WTC11 (cell line): ENCODE measurements at regions not wholly inside any gene's neighbourhood (a gene's known extent, or its start where the extent isn't known, plus 50 kb on each side); places are given as distances from the start of the nearest gene placed in this dataset.
"Not testable (repeated sequence)": the region's sequence is repeated elsewhere in the genome, so short reads cannot be mapped to it uniquely, and the experiment has no call there.

Source experiments
- ATAC-seq: fragments of 200-7000 bp; cut with Tn5 transposase; 2 replicates; pipeline ENCODE4 v1.10.0; 2021; ENCODE audit warnings: mild to moderate bottlenecking, moderate library complexity
- CTCF ChIA-PET: fragments of 300-600 bp; sonication (Branson Sonifier 250); formaldehyde crosslinking; loops from one replicate; lab custom pipeline; 2021; ENCODE audit warnings: antibody characterized with exemption; lab: Charles Lee
- POLR2A ChIA-PET: fragments of 350-600 bp; sonication (Branson Sonifier 250); formaldehyde crosslinking; loops from one replicate; lab custom pipeline; 2021; ENCODE audit warnings: antibody characterized with exemption; lab: Charles Lee
- DNase-seq: peaks from one replicate; pipeline ENCODE4 v3.0.0; 2021; ENCODE audit warnings: low spot score
- H3K27ac Mint-ChIP-seq: 2 replicates; pipeline ENCODE4 v1.8.0; 2021; ENCODE audit warnings: mixed read lengths
- H3K27me3 Mint-ChIP-seq: 2 replicates; pipeline ENCODE4 v1.8.0; 2021; ENCODE audit warnings: low read depth, mild to moderate bottlenecking, moderate library complexity, mixed read lengths
- H3K36me3 Mint-ChIP-seq: 2 replicates; pipeline ENCODE4 v1.8.0; 2021; ENCODE audit warnings: mixed read lengths
- H3K4me1 Mint-ChIP-seq: 2 replicates; pipeline ENCODE4 v1.8.0; 2022; ENCODE audit warnings: mixed read lengths
- H3K4me3 Mint-ChIP-seq: 2 replicates; pipeline ENCODE4 v1.8.0; 2021; ENCODE audit warnings: mild to moderate bottlenecking, moderate library complexity, mixed read lengths
- H3K9me3 Mint-ChIP-seq: 2 replicates; pipeline ENCODE4 v1.8.0; 2021; ENCODE audit warnings: mixed read lengths
- ELF4 ChIP-seq: sonication (generic); formaldehyde crosslinking; IDR thresholded peaks from 2 replicates; pipeline ENCODE4 v1.8.1; 2022; ENCODE audit warnings: low read depth, mild to moderate bottlenecking, moderate library complexity, missing genetic modification reagents
- EMX1 ChIP-seq: fragments of 250-450 bp; sonication (Bioruptor Pico); IDR thresholded peaks from 2 replicates; pipeline ENCODE4 v1.8.0; 2021; ENCODE audit warnings: mild to moderate bottlenecking
- ESRRA ChIP-seq: sonication (generic); formaldehyde crosslinking; IDR thresholded peaks from 2 replicates; pipeline ENCODE4 v1.8.1; 2022; ENCODE audit warnings: mild to moderate bottlenecking, missing genetic modification reagents, borderline replicate concordance
- FOXJ3 ChIP-seq: sonication (generic); formaldehyde crosslinking; IDR thresholded peaks from 2 replicates; pipeline ENCODE4 v1.9.0; 2021; ENCODE audit warnings: missing genetic modification reagents, mild to moderate bottlenecking, borderline replicate concordance
- GABPB1 ChIP-seq: sonication (generic); formaldehyde crosslinking; IDR thresholded peaks from 2 replicates; pipeline ENCODE4 v1.8.1; 2023; ENCODE audit warnings: mild to moderate bottlenecking, missing genetic modification reagents
- JAZF1 ChIP-seq: fragments of 250-450 bp; sonication (Bioruptor Pico); IDR thresholded peaks from 2 replicates; pipeline ENCODE4 v1.9.0; 2021; ENCODE audit warnings: moderate library complexity, mild to moderate bottlenecking, inconsistent platforms
- KAT7 ChIP-seq: sonication (generic); formaldehyde crosslinking; IDR thresholded peaks from 2 replicates; pipeline ENCODE4 v1.8.1; 2023; ENCODE audit warnings: missing genetic modification reagents, mild to moderate bottlenecking, borderline replicate concordance
- MXD4 ChIP-seq: fragments of 250-450 bp; sonication (Bioruptor Pico); IDR thresholded peaks from 2 replicates; pipeline ENCODE4 v1.8.0; 2021; ENCODE audit warnings: mild to moderate bottlenecking, moderate library complexity, borderline replicate concordance
- NFE2L1 ChIP-seq: sonication (generic); formaldehyde crosslinking; IDR thresholded peaks from 2 replicates; pipeline ENCODE4 v1.8.1; 2023; ENCODE audit warnings: missing genetic modification reagents
- NR1H2 ChIP-seq: sonication (generic); formaldehyde crosslinking; IDR thresholded peaks from 2 replicates; pipeline ENCODE4 v1.9.0; 2021; ENCODE audit warnings: mild to moderate bottlenecking, moderate library complexity, missing genetic modification reagents
- PRRX2 ChIP-seq: fragments of 250-450 bp; sonication (Bioruptor Pico); IDR thresholded peaks from 2 replicates; pipeline ENCODE4 v1.8.0; 2021; ENCODE audit warnings: mild to moderate bottlenecking
- RORB ChIP-seq: fragments of 250-450 bp; sonication (Bioruptor Pico); IDR thresholded peaks from 2 replicates; pipeline ENCODE4 v1.9.0; 2021; ENCODE audit warnings: mild to moderate bottlenecking
- SMAD4 ChIP-seq: sonication (generic); formaldehyde crosslinking; IDR thresholded peaks from 2 replicates; pipeline ENCODE4 v1.8.0; 2022; ENCODE audit warnings: mild to moderate bottlenecking, missing genetic modification reagents
- TP53 ChIP-seq: sonication (generic); formaldehyde crosslinking; IDR thresholded peaks from 2 replicates; pipeline ENCODE4 v1.8.1; 2023; ENCODE audit warnings: mild to moderate bottlenecking, missing genetic modification reagents
- ZNF121 ChIP-seq: sonication (generic); formaldehyde crosslinking; IDR thresholded peaks from 2 replicates; pipeline ENCODE4 v1.8.0; 2023; ENCODE audit warnings: missing genetic modification reagents
- ZNF232 ChIP-seq: sonication (generic); formaldehyde crosslinking; IDR thresholded peaks from 2 replicates; pipeline ENCODE4 v1.8.0; 2022; ENCODE audit warnings: mild to moderate bottlenecking, missing genetic modification reagents
- ZNF263 ChIP-seq: sonication (generic); formaldehyde crosslinking; IDR thresholded peaks from 2 replicates; pipeline ENCODE4 v1.8.1; 2022; ENCODE audit warnings: low read depth, mild to moderate bottlenecking, moderate library complexity, missing genetic modification reagents
- ZNF396 ChIP-seq: fragments of 250-450 bp; sonication (Bioruptor Pico); IDR thresholded peaks from 2 replicates; pipeline ENCODE4 v1.8.0; 2021; ENCODE audit warnings: mild to moderate bottlenecking, moderate library complexity, borderline replicate concordance
- ZNF416 ChIP-seq: fragments of 250-450 bp; sonication (Bioruptor Pico); IDR thresholded peaks from 2 replicates; pipeline ENCODE4 v1.9.0; 2021; ENCODE audit warnings: mild to moderate bottlenecking, inconsistent platforms
- TF ChIP-seq, protein P1 (sequence below): fragments of 200-600 bp; IDR thresholded peaks from 2 replicates; pipeline ENCODE4 v1.8.0; 2022; ENCODE audit warnings: antibody characterized with exemption
- TF ChIP-seq, protein P2 (sequence below): fragments of 250-450 bp; sonication (Bioruptor Pico); IDR thresholded peaks from 2 replicates; pipeline ENCODE4 v1.9.0; 2021; ENCODE audit warnings: moderate library complexity, mild to moderate bottlenecking, inconsistent platforms, borderline replicate concordance
- TF ChIP-seq, protein P3 (sequence below): fragments of 250-450 bp; sonication (Bioruptor Pico); conservative IDR thresholded peaks from 2 replicates; pipeline ENCODE4 v1.9.0; 2021; ENCODE audit warnings: mild to moderate bottlenecking

DNA sequence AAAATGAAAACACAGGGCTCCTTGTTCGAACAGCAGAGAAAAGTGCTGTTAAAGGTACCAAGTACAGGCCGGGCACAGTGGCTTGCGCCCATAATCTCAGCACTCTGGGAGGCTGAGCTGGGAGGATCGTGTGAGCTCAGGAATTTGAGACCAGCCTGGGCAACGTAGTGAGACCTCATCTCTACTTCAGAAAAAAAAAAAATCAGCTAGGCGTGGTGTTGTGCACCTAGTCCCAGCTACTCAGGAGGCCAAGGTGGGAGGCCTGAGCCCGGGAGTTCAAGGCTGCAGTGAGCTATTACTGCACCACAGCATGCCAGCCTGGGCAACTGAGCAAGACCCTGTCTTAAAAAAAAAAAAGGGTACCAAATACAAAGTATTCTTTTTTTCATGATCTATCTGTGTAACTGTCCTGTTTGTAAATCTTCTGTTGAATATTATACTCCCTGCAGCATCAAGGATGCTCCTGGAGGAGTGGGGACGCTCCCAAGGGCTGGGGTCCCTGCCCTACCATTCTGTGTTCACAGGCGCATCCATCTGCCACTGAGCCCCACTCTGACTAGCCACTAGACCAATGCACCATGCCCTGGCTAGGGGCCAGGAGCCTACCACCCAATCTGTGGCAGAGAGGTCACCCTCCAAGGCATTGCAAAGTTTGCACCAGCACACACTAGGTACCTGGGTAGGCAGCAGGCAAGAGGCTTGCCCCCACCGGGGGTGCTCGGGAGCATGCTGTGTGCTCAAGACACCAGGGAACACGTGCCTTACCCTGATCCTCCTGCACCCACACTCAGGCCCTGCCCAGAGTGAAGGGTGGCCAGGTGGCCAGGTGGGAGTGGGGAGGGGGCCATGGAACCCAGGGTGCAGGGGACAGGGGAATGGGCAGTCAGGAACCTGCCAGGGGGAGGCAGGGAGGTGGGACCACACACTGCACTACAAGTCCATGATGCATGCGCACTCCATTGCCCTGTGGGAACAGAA, 67.3 kb upstream of the KMT2C start:
- H3K27ac Mint-ChIP-seq = no peak overlapping the region
- ChIA-PET POLR2A (no interaction called here), CTCF (no interaction called here)
- no peaks in the 10 kb centered on the region for H3K27me3 Mint-ChIP-seq
- H3K4me1 Mint-ChIP-seq = peaks cover 6% of the 10 kb centered on the region; the same call in 1 of the 2 replicates
- TF ChIP-seq ELF4 (CRISPR knock-in tag) = no peak
- no peak for TF ChIP-seq KAT7 (CRISPR knock-in tag)
- no peak for TF ChIP-seq ZNF121 (CRISPR knock-in tag)
- TF ChIP-seq, protein P1, sequence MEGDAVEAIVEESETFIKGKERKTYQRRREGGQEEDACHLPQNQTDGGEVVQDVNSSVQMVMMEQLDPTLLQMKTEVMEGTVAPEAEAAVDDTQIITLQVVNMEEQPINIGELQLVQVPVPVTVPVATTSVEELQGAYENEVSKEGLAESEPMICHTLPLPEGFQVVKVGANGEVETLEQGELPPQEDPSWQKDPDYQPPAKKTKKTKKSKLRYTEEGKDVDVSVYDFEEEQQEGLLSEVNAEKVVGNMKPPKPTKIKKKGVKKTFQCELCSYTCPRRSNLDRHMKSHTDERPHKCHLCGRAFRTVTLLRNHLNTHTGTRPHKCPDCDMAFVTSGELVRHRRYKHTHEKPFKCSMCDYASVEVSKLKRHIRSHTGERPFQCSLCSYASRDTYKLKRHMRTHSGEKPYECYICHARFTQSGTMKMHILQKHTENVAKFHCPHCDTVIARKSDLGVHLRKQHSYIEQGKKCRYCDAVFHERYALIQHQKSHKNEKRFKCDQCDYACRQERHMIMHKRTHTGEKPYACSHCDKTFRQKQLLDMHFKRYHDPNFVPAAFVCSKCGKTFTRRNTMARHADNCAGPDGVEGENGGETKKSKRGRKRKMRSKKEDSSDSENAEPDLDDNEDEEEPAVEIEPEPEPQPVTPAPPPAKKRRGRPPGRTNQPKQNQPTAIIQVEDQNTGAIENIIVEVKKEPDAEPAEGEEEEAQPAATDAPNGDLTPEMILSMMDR = no peak
- no peak for TF ChIP-seq ZNF396 (CRISPR knock-in tag)
- TF ChIP-seq ZNF263 (CRISPR knock-in tag) = no peak
- TF ChIP-seq RORB (CRISPR knock-in tag) = no peak
- TF ChIP-seq, protein P2, sequence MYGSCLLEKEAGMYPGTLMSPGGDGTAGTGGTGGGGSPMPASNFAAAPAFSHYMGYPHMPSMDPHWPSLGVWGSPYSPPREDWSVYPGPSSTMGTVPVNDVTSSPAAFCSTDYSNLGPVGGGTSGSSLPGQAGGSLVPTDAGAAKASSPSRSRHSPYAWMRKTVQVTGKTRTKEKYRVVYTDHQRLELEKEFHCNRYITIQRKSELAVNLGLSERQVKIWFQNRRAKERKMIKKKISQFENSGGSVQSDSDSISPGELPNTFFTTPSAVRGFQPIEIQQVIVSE = no peak
- no peak for TF ChIP-seq PRRX2 (CRISPR knock-in tag)
- no peak for TF ChIP-seq ZNF416
- TF ChIP-seq EMX1 = no peak
- TF ChIP-seq, protein P3, sequence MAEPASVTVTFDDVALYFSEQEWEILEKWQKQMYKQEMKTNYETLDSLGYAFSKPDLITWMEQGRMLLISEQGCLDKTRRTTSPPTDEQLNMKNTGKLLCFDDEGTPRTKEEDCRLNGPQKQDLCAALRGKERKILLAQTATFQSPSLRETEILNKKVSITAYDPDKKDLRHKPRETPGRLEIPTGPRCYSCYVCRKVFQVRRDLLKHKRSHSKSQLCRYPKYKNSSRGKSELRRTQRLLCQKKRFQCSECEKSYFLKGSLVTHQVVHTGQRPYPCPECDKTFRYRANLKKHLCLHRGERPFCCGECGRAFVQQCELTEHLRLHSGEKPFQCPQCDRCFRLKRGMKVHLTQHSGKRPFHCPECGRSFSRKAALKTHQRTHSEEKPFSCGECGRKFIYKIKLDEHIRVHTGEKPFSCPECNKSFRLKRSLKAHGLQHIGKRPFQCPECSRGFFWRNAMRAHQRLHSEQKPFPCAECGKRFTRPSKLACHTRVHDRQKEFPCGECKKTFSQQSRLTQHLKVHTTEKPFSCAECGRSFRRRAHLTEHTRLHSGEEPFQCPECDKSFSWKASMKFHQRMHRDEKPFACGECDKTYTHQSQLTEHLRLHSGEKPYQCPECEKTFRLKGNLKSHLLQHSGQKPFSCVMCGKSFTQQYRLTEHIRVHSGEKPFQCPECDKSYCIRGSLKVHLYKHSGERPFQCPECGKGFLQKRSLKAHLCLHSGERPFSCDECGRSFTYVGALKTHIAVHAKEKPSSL (CRISPR knock-in tag) = no peak
- no peak for TF ChIP-seq SMAD4 (CRISPR knock-in tag)
- no peak overlapping the region for H3K4me3 Mint-ChIP-seq
- H3K9me3 Mint-ChIP-seq = no peaks in the 10 kb centered on the region
- ATAC-seq = no peak
- no peak for DNase-seq
- no peaks in the 10 kb centered on the region for H3K36me3 Mint-ChIP-seq

DNA sequence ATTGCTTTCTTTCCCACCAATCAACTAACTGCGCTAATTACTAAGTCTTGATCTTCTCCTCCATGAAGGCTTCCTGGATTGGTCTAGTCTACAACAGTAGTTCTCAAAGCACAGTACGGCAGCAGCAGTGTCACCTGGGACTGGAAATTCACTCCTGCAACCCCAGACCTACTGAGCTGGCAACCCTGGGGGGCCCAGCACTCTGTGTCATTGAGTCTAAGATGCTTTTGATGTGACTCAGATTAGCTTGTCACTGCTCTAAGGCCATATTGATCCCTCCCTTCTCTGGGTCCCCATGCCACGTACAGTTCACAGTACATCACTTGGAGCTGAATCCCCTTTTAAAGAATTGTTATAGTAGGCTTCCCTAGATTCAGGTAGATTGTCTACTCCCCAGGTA, 65.7 kb upstream of the KMT2C start:
- ATAC-seq (no peak), DNase-seq (no peak)
- CTCF ChIA-PET = interaction anchor here (0.6 kb wide), 1 partner anchor 41 kb away, joined by 4 read pairs; no protein-coding TSS in a partner anchor
- no peaks in the 10 kb centered on the region for H3K27me3 Mint-ChIP-seq
- peaks cover 6% of the 10 kb centered on the region; the same call in 1 of the 2 replicates for H3K4me1 Mint-ChIP-seq
- H3K9me3 Mint-ChIP-seq = no peaks in the 10 kb centered on the region
- POLR2A ChIA-PET = no interaction called here
- TF ChIP-seq JAZF1 (CRISPR knock-in tag) = no peak
- TF ChIP-seq NR1H2 (CRISPR knock-in tag) = no peak
- no peak for TF ChIP-seq ZNF232 (CRISPR knock-in tag)
- TF ChIP-seq FOXJ3 (CRISPR knock-in tag) = no peak
- no peak for TF ChIP-seq NFE2L1
- TF ChIP-seq ESRRA (CRISPR knock-in tag) = no peak
- TF ChIP-seq MXD4 (CRISPR knock-in tag) = no peak
- TF ChIP-seq ZNF416 = no peak
- TF ChIP-seq GABPB1 (CRISPR knock-in tag) = no peak
- TF ChIP-seq TP53 (CRISPR knock-in tag) = no peak
- H3K36me3 Mint-ChIP-seq = no peaks in the 10 kb centered on the region
- no peak overlapping the region; the same call in 1 of the 2 replicates for H3K27ac Mint-ChIP-seq
- H3K4me3 Mint-ChIP-seq = no peak overlapping the region

DNA sequence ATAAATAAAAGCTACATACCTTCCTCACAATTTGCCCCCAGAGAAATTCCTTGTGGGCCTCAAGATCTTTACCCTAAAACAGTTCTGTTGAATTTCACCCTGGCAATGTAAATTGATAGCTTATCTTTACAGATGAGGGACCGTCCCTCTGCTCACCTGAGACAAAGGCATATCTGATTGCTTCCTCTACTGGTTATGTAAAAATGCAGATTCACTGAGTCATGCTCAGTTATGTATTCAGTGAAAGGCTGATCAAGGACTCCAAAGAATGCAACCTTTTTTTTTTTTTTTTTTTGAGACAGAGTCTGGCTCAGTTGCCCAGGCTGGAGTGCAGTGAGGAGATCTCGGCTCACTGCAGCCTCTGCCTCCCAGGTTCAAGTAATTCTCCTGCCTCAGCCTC, 64.2 kb upstream of the KMT2C start:
- H3K4me1 Mint-ChIP-seq, H3K36me3 Mint-ChIP-seq, POLR2A ChIA-PET, ATAC-seq, H3K27me3 Mint-ChIP-seq, DNase-seq, H3K27ac Mint-ChIP-seq, H3K4me3 Mint-ChIP-seq, H3K9me3 Mint-ChIP-seq: not testable (repeated sequence)
- CTCF ChIA-PET = interaction anchor here (0.7 kb wide), 1 partner anchor 45 kb away, joined by 4 read pairs; no protein-coding TSS in a partner anchor
